ENCODE measurements at regions not wholly inside any gene's neighbourhood (a gene's known extent, or its start where the extent isn't known, plus 50 kb on each side); places are given as distances from the start of the nearest gene placed in this dataset.

- FAIRE-seq (no peak), ATAC-seq (no peak), DNase-seq (ENCODE audit: low spot score) (no peak)
- Histone ChIP-seq H4K20me1 (ENCODE audit: insufficient read depth, low read length) (no peaks in the 10 kb centered on the region), H3K27me3 (ENCODE audit: control insufficient read depth in 1 of 2, insufficient read depth in 2 of 2, low read length in 2 of 2) (no peaks in the 10 kb centered on the region), H3K9ac (ENCODE audit: insufficient read depth, low read depth, low read length) (no peak overlapping the region), H3K4me3 (replicated peaks in 1 of 3; ENCODE audit: insufficient read depth in 1 of 3, low read depth in 2 of 3, low read length in 3 of 3) (no peak overlapping the region), H3K79me2 (ENCODE audit: insufficient read depth, low read length) (no peaks in the 10 kb centered on the region), H3K4me1 (ENCODE audit: insufficient read depth, low read length) (no peaks in the 10 kb centered on the region), H2AFZ (ENCODE audit: low read length) (no peak overlapping the region), H3K27ac (ENCODE audit: extremely low read length, insufficient read depth, low read length) (no peak overlapping the region), H3K9me3 (ENCODE audit: low read length) (no peaks in the 10 kb centered on the region), H3K4me2 (ENCODE audit: low read depth, low read length) (no peak overlapping the region), H3K36me3 (replicated peaks in 1 of 2; ENCODE audit: control insufficient read depth in 1 of 2, insufficient read depth in 2 of 2, low read length in 2 of 2) (no peaks in the 10 kb centered on the region)
- WGBS (ENCODE audit: low lambda C conversion rate): 0% methylated on average over 2 of the region's 2 CpGs
- BruUV-seq (replicated peaks): no TSS peak
- POLR2A ChIA-PET: no interaction called here
- in situ Hi-C loops (cut with HindIII; ENCODE audit: extremely low pct_ligation_motif_present, low pct_unique_long_range_greater_than_20kb): no loop called here
- TF ChIP-seq PHF21A (CRISPR knock-in tag; IDR thresholded peaks at IDR 0.05): no peak
- TF ChIP-seq REXO4 (CRISPR knock-in tag; IDR thresholded peaks at IDR 0.05; ENCODE audit: borderline replicate concordance): no peak
- TF ChIP-seq FOSL1 (CRISPR knock-in tag; IDR thresholded peaks at IDR 0.05; ENCODE audit: borderline replicate concordance): no peak
- no peak for TF ChIP-seq YEATS4 (CRISPR knock-in tag; IDR thresholded peaks at IDR 0.05; ENCODE audit: borderline replicate concordance)
- no peak for TF ChIP-seq PREB (CRISPR knock-in tag; IDR thresholded peaks at IDR 0.05)
- no peak for TF ChIP-seq RNF219 (CRISPR knock-in tag; IDR thresholded peaks at IDR 0.05)
- TF ChIP-seq MAX (IDR thresholded peaks at IDR 0.05): no peak
- TF ChIP-seq MTA1 (CRISPR knock-in tag; IDR thresholded peaks at IDR 0.05; ENCODE audit: borderline replicate concordance): no peak
- no peak for TF ChIP-seq ZNF572 (CRISPR knock-in tag; IDR thresholded peaks at IDR 0.05)
- TF ChIP-seq ZMAT5 (CRISPR knock-in tag; IDR thresholded peaks at IDR 0.05; ENCODE audit: borderline replicate concordance, low read depth): no peak
- TF ChIP-seq SMYD3 (CRISPR knock-in tag; IDR thresholded peaks at IDR 0.05): no peak
- no peak for TF ChIP-seq SP140L (CRISPR knock-in tag; IDR thresholded peaks at IDR 0.05; ENCODE audit: borderline replicate concordance)
- TF ChIP-seq POLR2A (IDR thresholded peaks at IDR 0.05; ENCODE audit: insufficient read depth in 1 of 2, low read depth in 2 of 2, low read length in 2 of 2): no peak
- TF ChIP-seq ZNF3 (CRISPR knock-in tag; IDR thresholded peaks at IDR 0.05): no peak
- CTCF ChIA-PET (ENCODE audit: low intra/inter-chr PET ratio, low total read pairs): no interaction called here
- intact Hi-C loops (cut with micrococcal nuclease; ENCODE audit: unreplicated experiment): no loop called here
Observed at GRCh38 chr5:125549322-125549911, 803.0 kb upstream of the ZNF608 start.

Measured in HepG2 (cell line).